B cell (primary cell): ENCODE measurements at regions not wholly inside any gene's neighbourhood (a gene's known extent, or its start where the extent isn't known, plus 50 kb on each side); places are given as distances from the start of the nearest gene placed in this dataset.

ENCODE experiments used
- ATAC-seq: fragments of 200-7000 bp; cut with Tn5 transposase; one replicate; pipeline ENCODE4 v1.10.0; 2021; ENCODE audit warnings: low read depth, mild to moderate bottlenecking, moderate number of reproducible peaks, moderate library complexity
- CTCF ChIA-PET: fragments of 350-600 bp; sonication (Branson Sonifier 250); formaldehyde crosslinking; loops from one replicate; lab custom pipeline; 2021; ENCODE audit warnings: antibody characterized with exemption, inconsistent platforms; lab: Charles Lee
- POLR2A ChIA-PET: fragments of 350-600 bp; sonication (Branson Sonifier 250); formaldehyde crosslinking; loops from one replicate; lab custom pipeline; 2021; ENCODE audit warnings: antibody characterized with exemption; lab: Charles Lee
- DNase-seq: peaks from one replicate; pipeline ENCODE4 v3.0.0; 2013
- H2AFZ ChIP-seq: 2 replicates; pipeline ENCODE4 v1.6.1; 2012; ENCODE audit warnings: mild to moderate bottlenecking, low read depth, low read length; ENCODE audit not compliant: insufficient read depth, poor library complexity, severe bottlenecking
- H3K27ac ChIP-seq, 2 donors: 1 replicate in 1 of 2; 2 replicates in 1 of 2; pipeline ENCODE4 v1.5.1; 2012 to 2013; ENCODE audit warnings: low read length in 2 of 2, mild to moderate bottlenecking in 2 of 2, moderate library complexity in 1 of 2
- H3K27me3 ChIP-seq, 4 experiments: fragments of 200-600 bp in 1 of 4; sonication (generic) in 1 of 4; replicated peaks in 1 of 4; 1 replicate in 2 of 4; 2 replicates in 2 of 4; pipeline versions ENCODE4 v1.6.1 to v1.7.0; 2013 to 2016; ENCODE audit warnings: low read length in 3 of 4, mild to moderate bottlenecking in 2 of 4, mixed read lengths in 1 of 4, moderate library complexity in 1 of 4; ENCODE audit not compliant: insufficient read depth in 4 of 4, control insufficient read depth in 3 of 4; ENCODE audit errors: control extremely low read depth in 1 of 4
- H3K36me3 ChIP-seq, 2 experiments: replicated peaks in 1 of 2; 1 replicate in 1 of 2; 2 replicates in 1 of 2; pipeline versions ENCODE4 v1.6.1 to v1.7.1; 2013; ENCODE audit warnings: low read length in 1 of 2; ENCODE audit not compliant: insufficient read depth in 2 of 2, control insufficient read depth in 1 of 2; ENCODE audit errors: control extremely low read depth in 1 of 2, extremely low read depth in 1 of 2
- H3K4me1 ChIP-seq, 2 donors: fragments of 200-600 bp in 1 of 2; sonication (generic) in 1 of 2; 1 replicate in 1 of 2; 2 replicates in 1 of 2; pipeline versions ENCODE4 v1.5.1 to v1.6.1; 2013 to 2017; ENCODE audit warnings: low read length in 2 of 2; ENCODE audit not compliant: control insufficient read depth in 2 of 2, insufficient read depth in 2 of 2
- H3K4me2 ChIP-seq: replicated peaks from 2 replicates; pipeline ENCODE3; 2012; ENCODE audit warnings: mild to moderate bottlenecking, low read depth, low read length; ENCODE audit not compliant: poor library complexity, severe bottlenecking
- H3K4me3 ChIP-seq, 5 experiments: fragments of 200-600 bp in 1 of 5; sonication (generic) in 1 of 5; 1 replicate in 3 of 5; 2 replicates in 2 of 5; pipeline versions ENCODE4 v1.5.1 to v1.7.0; 2011 to 2016; ENCODE audit warnings: low read length in 4 of 5, mild to moderate bottlenecking in 4 of 5, low read depth in 2 of 5, control low read depth in 1 of 5, moderate library complexity in 1 of 5; ENCODE audit not compliant: insufficient read depth in 1 of 5; ENCODE audit errors: control extremely low read depth in 1 of 5, extremely low read depth in 1 of 5
- H3K79me2 ChIP-seq: fragments of 200-600 bp; sonication (generic); one replicate; pipeline ENCODE4 v1.6.0; 2016; ENCODE audit warnings: low read length; ENCODE audit not compliant: control insufficient read depth, insufficient read depth
- H3K9ac ChIP-seq: fragments of 200-600 bp; sonication (generic); 2 replicates; pipeline ENCODE4 v1.6.1; 2017; ENCODE audit warnings: mild to moderate bottlenecking, low read length, moderate library complexity
- H3K9me3 ChIP-seq, 3 donors: one replicate each; pipeline versions ENCODE4 v1.6.1 to v1.7.1; 2013; ENCODE audit warnings: low read length in 2 of 3; ENCODE audit not compliant: control insufficient read depth in 2 of 3, insufficient read depth in 1 of 3; ENCODE audit errors: control extremely low read depth in 1 of 3
- H4K20me1 ChIP-seq: 2 replicates; pipeline ENCODE4 v1.6.0; 2012; ENCODE audit warnings: mild to moderate bottlenecking, low read length; ENCODE audit not compliant: insufficient read depth, control insufficient read depth, poor library complexity, severe bottlenecking
- H3K27ac Mint-ChIP-seq: one replicate; pipeline ENCODE4 v1.8.0; 2021; ENCODE audit warnings: mixed read lengths
- H3K27me3 Mint-ChIP-seq: one replicate; pipeline ENCODE4 v1.8.0; 2021; ENCODE audit warnings: mixed read lengths
- H3K4me1 Mint-ChIP-seq: one replicate; pipeline ENCODE4 v1.8.0; 2021; ENCODE audit warnings: mixed read lengths
- H3K4me3 Mint-ChIP-seq: one replicate; pipeline ENCODE4 v1.8.0; 2021; ENCODE audit warnings: mixed read lengths
- H3K9me3 Mint-ChIP-seq: one replicate; pipeline ENCODE4 v1.8.0; 2022; ENCODE audit warnings: mixed read lengths; ENCODE audit not compliant: insufficient read depth
- CTCF ChIP-seq: fragments of 200-600 bp; IDR thresholded peaks from one replicate; pipeline ENCODE4 v1.8.0; 2022; ENCODE audit warnings: antibody characterized with exemption, mild to moderate bottlenecking
- EZH2 ChIP-seq: IDR thresholded peaks from 2 replicates; pipeline ENCODE4 v1.6.1; 2012; ENCODE audit warnings: borderline replicate concordance, low read depth, mild to moderate bottlenecking, moderate library complexity, low read length; ENCODE audit not compliant: insufficient read depth, poor library complexity, severe bottlenecking
- WGBS: methylation state at CpG from one replicate; pipeline ENCODE4 v1.1.5; 2013; ENCODE audit warnings: missing lambda C conversion rate; ENCODE audit not compliant: insufficient coverage; 5-methylcytosine and 5-hydroxymethylcytosine counted together
- intact Hi-C: fragments of 100-400 bp; cut with micrococcal nuclease; formaldehyde crosslinking; loops from one replicate; pipeline ENCODE4 v1.10.0; 2022

DNA sequence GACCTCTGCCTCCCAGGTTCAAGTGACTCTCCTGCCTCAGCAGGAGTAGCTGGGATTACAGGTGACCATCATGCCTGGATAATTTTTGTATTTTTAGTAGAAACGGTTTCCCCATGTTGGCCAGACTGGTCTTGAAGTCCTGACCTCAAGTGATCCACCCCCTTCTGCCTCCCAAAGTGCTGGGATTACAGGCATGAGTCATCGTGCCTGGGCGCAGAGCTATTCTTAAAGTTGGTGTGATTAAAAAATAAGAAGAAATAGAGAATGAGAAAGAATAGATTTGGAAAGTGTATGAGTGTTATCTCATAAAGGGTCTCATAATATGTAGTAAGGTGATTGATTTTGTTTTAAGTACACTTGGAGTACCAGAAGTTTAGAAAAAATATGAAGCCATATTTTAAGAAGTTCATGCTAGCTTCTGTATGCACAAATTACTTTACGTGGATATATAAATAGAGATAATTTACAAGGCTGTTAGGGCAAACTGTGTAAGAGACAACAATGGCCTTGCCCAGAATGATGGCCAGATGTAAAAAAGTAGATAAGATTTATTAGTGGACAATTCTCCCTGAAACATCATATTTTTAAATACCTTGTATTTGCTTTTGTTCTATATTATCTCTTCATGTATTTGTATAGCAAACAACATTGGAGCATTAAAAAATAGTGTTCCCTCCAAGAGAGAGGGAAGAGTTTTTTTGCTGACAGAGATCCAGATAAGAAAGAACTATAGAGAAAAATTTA, 1108.5 kb downstream of the SLC16A7 start:
- no peaks in the 10 kb centered on the region for H3K4me1 ChIP-seq
- peaks cover 3% of the 10 kb centered on the region for H3K9me3 Mint-ChIP-seq
- H2AFZ ChIP-seq, result no peak overlapping the region
- peaks cover 0 to 2% (median 0%) of the 10 kb centered on the region in 3 donors for H3K9me3 ChIP-seq
- WGBS, result 80% methylated on average over 3 of the region's 4 CpGs
- TF ChIP-seq EZH2, result no peak
- TF ChIP-seq CTCF, result no peak
- H3K36me3 ChIP-seq, result no peaks in the 10 kb centered on the region
- H3K27me3 ChIP-seq, result no peaks in the 10 kb centered on the region
- DNase-seq (no peak), ATAC-seq (no peak)
- H3K9ac ChIP-seq, result no peak overlapping the region
- H3K4me3 ChIP-seq, result no peak overlapping the region
- H3K27me3 Mint-ChIP-seq, result no peaks in the 10 kb centered on the region
- CTCF ChIA-PET, result no interaction called here
- H3K27ac ChIP-seq, result no peak overlapping the region
- H3K4me2 ChIP-seq, result no peak overlapping the region
- no peak overlapping the region for H3K27ac Mint-ChIP-seq
- H3K4me1 Mint-ChIP-seq, result no peaks in the 10 kb centered on the region
- POLR2A ChIA-PET, result no interaction called here
- intact Hi-C loops, result no loop called here
- no peaks in the 10 kb centered on the region for H3K79me2 ChIP-seq
- no peaks in the 10 kb centered on the region for H4K20me1 ChIP-seq
- H3K4me3 Mint-ChIP-seq, result no peak overlapping the region

DNA sequence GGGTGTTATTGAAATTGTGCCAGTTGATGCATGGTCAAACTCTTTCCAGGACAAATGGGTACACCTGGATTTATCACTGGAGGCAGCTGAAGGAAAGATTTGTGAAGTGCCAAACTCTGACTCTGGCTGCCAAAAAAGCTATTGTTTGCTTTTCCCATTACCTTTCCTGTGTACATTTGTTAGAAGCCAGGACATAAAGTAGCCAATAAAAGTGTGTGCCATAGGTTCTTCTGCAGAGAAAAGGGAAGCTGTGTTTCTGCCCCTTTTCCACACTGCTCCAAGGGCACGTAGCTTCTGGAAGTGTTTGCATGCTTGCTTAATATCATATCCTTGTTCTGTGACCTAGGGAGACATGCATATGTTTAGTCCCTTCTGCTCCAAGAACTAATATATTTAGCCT, 1114.4 kb downstream of the SLC16A7 start:
- H3K4me1 Mint-ChIP-seq, result no peaks in the 10 kb centered on the region
- H3K9me3 Mint-ChIP-seq, result peaks cover 3% of the 10 kb centered on the region
- no peaks in the 10 kb centered on the region for H3K27me3 Mint-ChIP-seq

More for the DNA sequence above, 1114.4 kb downstream of the SLC16A7 start:
- no peak overlapping the region for H2AFZ ChIP-seq
- CTCF ChIA-PET, result no interaction called here
- H3K79me2 ChIP-seq, result no peaks in the 10 kb centered on the region
- Mint-ChIP-seq H3K4me3 (no peak overlapping the region), H3K27ac (no peak overlapping the region)
- no peak for DNase-seq
- ATAC-seq, result no peak
- H3K4me2 ChIP-seq, result no peak overlapping the region
- H4K20me1 ChIP-seq, result no peaks in the 10 kb centered on the region
- H3K4me1 ChIP-seq, result no peaks in the 10 kb centered on the region
- no peaks in the 10 kb centered on the region for H3K27me3 ChIP-seq
- H3K4me3 ChIP-seq, result no peak overlapping the region
- H3K36me3 ChIP-seq, result no peaks in the 10 kb centered on the region
- intact Hi-C loops, result no loop called here
- H3K9ac ChIP-seq, result no peak overlapping the region
- no CpG with 5 or more reads among the region's 1 CpG for WGBS
- POLR2A ChIA-PET, result no interaction called here
- TF ChIP-seq CTCF, result no peak
- TF ChIP-seq EZH2, result no peak
- no peak overlapping the region for H3K27ac ChIP-seq
- H3K9me3 ChIP-seq, result peaks cover 0 to 2% (median 2%) of the 10 kb centered on the region in 3 donors
